Stimulated activated naive B cell treated with anti-CD40 and anti-IgM and Interleukin-4, amounts not matched to agents 10 μg/mL and 1 μg/mL and 100 μg/mL, for 72 hours (primary cell): ENCODE measurements at regions not wholly inside any gene's neighbourhood (a gene's known extent, or its start where the extent isn't known, plus 50 kb on each side); places are given as distances from the start of the nearest gene placed in this dataset.
"Not testable (repeated sequence)": the region's sequence is repeated elsewhere in the genome, so short reads cannot be mapped to it uniquely, and the experiment has no call there.

ENCODE experiments used
- ATAC-seq, 2 donors: fragments of 150-1000 bp; cut with Tn5 transposase; replicated peaks; 2 replicates each; pipeline ENCODE4 v1.10.0; 2021; ENCODE audit warnings: moderate library complexity in 1 of 2
- DNase-seq: peaks from one replicate; pipeline ENCODE4 v3.0.0; 2021
- H3K27ac Mint-ChIP-seq: one replicate; pipeline ENCODE4 v1.8.0; 2022; ENCODE audit warnings: mild to moderate bottlenecking, mixed read lengths
- H3K27me3 Mint-ChIP-seq, 2 donors: one replicate each; pipeline ENCODE4 v1.8.0; 2022; ENCODE audit warnings: mixed read lengths in 2 of 2
- H3K36me3 Mint-ChIP-seq, 2 donors: one replicate each; pipeline ENCODE4 v1.8.0; 2022; ENCODE audit warnings: mixed read lengths in 2 of 2, mild to moderate bottlenecking in 1 of 2
- H3K4me1 Mint-ChIP-seq, 2 donors: one replicate each; pipeline ENCODE4 v1.8.0; 2022; ENCODE audit warnings: mixed read lengths in 2 of 2, mild to moderate bottlenecking in 1 of 2
- H3K4me3 Mint-ChIP-seq, 2 donors: one replicate each; pipeline ENCODE4 v1.8.0; 2022; ENCODE audit warnings: mild to moderate bottlenecking in 2 of 2, mixed read lengths in 2 of 2, moderate library complexity in 1 of 2
- H3K9me3 Mint-ChIP-seq, 2 donors: one replicate each; pipeline ENCODE4 v1.8.0; 2022; ENCODE audit warnings: mixed read lengths in 2 of 2, mild to moderate bottlenecking in 1 of 2

DNA sequence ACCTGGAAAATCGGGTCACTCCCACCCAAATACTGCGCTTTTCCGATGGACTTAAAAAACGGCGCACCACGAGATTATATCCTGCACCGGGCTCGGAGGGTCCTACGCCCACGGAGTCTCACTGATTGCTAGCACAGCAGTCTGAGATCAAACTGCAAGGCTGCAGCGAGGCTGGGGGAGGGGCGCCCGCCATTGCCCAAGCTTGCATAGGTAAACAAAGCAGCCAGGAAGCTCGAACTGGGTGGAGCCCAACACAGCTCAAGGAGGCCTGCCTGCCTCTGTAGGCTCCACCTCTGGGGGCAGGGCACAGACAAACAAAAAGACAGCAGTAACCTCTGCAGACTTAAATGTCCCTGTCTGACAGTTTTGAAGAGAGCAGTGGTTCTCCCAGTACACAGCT, 226.5 kb upstream of the RGMB start:
- peaks cover 10 to 11% of the 10 kb centered on the region in 2 donors for H3K9me3 Mint-ChIP-seq
- DNase-seq, H3K27ac Mint-ChIP-seq, ATAC-seq, H3K4me1 Mint-ChIP-seq, H3K4me3 Mint-ChIP-seq, H3K36me3 Mint-ChIP-seq, H3K27me3 Mint-ChIP-seq: not testable (repeated sequence)

DNA sequence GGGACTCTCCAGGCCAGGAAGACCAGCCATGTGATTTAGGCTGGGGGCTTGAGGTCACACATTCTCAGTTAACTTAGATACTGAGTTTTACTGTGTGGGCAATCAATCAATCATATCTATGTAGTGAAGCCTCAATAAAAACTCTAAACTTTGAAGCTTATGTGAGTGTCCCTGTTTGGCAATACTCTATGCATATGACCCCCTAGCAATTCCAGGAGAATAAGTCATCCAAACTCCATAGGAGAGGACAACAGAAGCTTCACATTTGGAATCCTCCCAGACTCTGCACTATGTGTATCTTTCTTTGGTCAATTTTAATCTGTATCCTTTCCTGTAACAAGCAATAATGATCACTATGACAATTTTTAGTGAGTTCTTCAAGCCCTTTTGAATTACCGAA, 216.8 kb upstream of the RGMB start:
- H3K4me3 Mint-ChIP-seq = no peak overlapping the region
- H3K4me1 Mint-ChIP-seq = no peaks in the 10 kb centered on the region
- H3K9me3 Mint-ChIP-seq = peaks cover 0 to 4% of the 10 kb centered on the region in 2 donors
- H3K27ac Mint-ChIP-seq = no peak overlapping the region
- ATAC-seq (no peak), DNase-seq (no peak)
- no peaks in the 10 kb centered on the region for H3K27me3 Mint-ChIP-seq
- no peaks in the 10 kb centered on the region for H3K36me3 Mint-ChIP-seq

DNA sequence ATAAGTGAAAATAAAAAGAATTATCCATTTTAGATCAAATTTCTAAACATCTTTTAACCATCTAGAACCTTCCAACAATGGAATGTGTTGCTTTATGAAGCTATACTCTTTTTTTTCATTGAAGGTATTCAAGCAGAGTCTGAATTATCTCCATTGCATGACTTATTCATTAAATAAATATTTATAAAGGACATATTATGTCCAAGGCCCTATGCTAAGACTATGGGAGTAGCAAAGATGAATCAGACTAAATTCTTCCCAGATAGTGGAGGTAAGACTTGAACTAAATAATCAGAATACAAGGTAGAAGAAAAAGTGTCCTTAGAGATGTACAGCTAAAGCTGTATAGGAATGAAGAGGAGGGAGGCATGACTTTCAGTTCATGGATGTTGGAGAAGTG, 215.5 kb upstream of the RGMB start:
- H3K27me3 Mint-ChIP-seq = no peaks in the 10 kb centered on the region
- ATAC-seq (no peak), DNase-seq (no peak)
- no peaks in the 10 kb centered on the region for H3K4me1 Mint-ChIP-seq
- H3K4me3 Mint-ChIP-seq = no peak overlapping the region
- H3K9me3 Mint-ChIP-seq = peaks cover 0 to 4% of the 10 kb centered on the region in 2 donors
- no peaks in the 10 kb centered on the region for H3K36me3 Mint-ChIP-seq
- no peak overlapping the region for H3K27ac Mint-ChIP-seq

DNA sequence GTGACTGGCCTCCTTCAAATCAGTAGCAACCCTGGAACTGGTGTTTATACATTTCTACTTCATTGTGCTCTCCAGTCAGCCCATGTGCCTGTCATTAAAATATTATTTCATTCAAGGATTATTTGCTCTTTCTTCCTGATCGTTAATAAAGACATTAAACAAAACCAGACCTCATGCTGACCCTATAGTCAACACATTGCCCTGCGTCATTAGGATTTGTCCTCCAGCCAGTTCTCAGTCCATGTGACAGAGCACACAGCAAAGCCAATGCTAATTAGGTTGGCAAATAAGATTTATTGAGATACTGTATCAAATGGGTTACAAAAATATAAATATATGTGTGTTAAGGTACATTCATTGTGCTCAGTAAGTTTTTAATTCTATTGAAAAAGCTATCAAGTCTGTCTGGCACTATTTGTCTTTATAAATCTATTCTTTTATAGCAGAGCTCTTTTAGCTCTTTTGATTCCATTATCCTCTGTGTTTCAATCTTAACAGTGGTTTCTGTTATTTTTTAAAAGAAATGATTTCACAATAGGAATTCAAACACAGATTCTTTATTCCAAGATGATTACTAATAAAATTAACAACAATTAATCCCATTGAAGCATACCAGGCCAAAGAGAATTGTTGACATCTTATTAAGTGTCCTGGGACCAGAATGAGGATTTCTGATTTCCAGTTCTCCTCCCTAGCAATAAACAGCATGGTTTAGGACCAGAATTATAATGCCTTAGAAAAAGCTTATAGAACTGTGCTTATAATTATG, 209.4 kb upstream of the RGMB start:
- no peak overlapping the region for H3K4me3 Mint-ChIP-seq
- no peaks in the 10 kb centered on the region for H3K4me1 Mint-ChIP-seq
- H3K9me3 Mint-ChIP-seq = peaks cover 0 to 4% of the 10 kb centered on the region in 2 donors
- H3K27ac Mint-ChIP-seq = no peak overlapping the region
- ATAC-seq (no peak), DNase-seq (no peak)
- no peaks in the 10 kb centered on the region for H3K36me3 Mint-ChIP-seq
- peaks cover 0 to 6% of the 10 kb centered on the region in 2 donors for H3K27me3 Mint-ChIP-seq

DNA sequence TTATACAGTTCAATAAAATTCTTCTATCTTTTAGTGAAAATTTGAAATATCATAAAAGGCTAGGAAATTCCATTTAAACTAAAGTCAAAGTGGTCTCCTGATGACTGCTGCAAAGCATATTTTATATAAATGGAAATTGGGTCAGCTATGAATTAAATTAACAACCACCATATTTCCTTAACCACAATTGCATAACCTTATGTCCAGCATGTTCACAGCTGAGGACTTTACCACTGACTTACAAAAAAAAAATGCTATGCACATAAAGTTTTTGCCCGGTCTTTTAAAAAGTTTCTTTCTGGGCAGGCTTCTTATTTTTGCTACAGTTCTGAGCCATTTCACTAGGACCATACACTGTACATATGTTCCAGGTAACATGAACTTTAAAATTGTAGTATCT, 208.6 kb upstream of the RGMB start:
- Mint-ChIP-seq H3K4me3 (no peak overlapping the region), H3K4me1 (no peaks in the 10 kb centered on the region), H3K36me3 (no peaks in the 10 kb centered on the region), H3K27me3 (peaks cover 0 to 6% of the 10 kb centered on the region in 2 donors), H3K9me3 (peaks cover 0 to 4% of the 10 kb centered on the region in 2 donors), H3K27ac (no peak overlapping the region)
- no peak for DNase-seq
- ATAC-seq = no peak

DNA sequence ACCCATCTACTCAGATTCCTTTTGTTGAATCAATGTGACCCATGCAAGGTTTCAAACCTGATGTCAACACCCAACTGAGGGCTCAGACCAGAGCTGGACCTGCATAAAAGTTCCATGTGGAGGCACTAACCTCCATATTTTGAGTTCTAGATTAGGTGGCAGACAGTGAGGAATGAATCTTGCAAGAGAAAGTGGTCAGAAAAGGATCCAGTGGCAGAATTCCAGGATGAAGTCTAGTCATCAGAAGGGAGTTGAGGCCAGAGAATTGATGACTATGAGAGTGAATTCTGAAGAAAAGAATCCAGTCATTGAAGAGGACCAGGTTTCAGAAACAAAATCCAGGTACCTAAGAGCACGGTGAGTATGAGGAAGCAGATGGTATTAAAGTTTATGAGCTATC, 205.1 kb upstream of the RGMB start:
- Mint-ChIP-seq H3K9me3 (peaks cover 0 to 4% of the 10 kb centered on the region in 2 donors), H3K4me3 (no peak overlapping the region), H3K36me3 (no peaks in the 10 kb centered on the region), H3K4me1 (no peaks in the 10 kb centered on the region), H3K27ac (no peak overlapping the region), H3K27me3 (peaks cover 0 to 6% of the 10 kb centered on the region in 2 donors)
- ATAC-seq = no peak
- DNase-seq = no peak

DNA sequence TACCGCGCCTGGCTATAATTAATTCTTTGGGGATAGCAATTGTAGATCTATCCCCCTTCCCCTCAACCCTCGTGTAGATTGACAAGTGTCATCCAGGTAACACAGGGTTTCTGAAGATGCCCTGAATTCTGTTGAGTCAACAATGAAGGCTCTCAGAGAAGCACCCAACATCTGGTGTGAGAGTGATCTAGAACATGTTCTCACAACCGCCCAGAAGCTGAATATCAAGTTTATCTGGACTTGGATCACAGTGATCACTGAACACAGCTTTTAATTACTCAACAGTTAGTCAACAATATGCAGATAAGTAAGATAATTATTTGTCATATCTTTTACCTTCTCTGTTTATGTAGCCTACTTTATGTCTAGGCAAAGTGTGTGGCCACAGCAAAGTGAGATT, 204.2 kb upstream of the RGMB start:
- H3K27me3 Mint-ChIP-seq = peaks cover 0 to 6% of the 10 kb centered on the region in 2 donors
- H3K4me1 Mint-ChIP-seq = no peaks in the 10 kb centered on the region
- DNase-seq = no peak
- H3K27ac Mint-ChIP-seq = no peak overlapping the region
- no peaks in the 10 kb centered on the region for H3K36me3 Mint-ChIP-seq
- H3K9me3 Mint-ChIP-seq = peaks cover 0 to 4% of the 10 kb centered on the region in 2 donors
- ATAC-seq = no peak
- H3K4me3 Mint-ChIP-seq = no peak overlapping the region

DNA sequence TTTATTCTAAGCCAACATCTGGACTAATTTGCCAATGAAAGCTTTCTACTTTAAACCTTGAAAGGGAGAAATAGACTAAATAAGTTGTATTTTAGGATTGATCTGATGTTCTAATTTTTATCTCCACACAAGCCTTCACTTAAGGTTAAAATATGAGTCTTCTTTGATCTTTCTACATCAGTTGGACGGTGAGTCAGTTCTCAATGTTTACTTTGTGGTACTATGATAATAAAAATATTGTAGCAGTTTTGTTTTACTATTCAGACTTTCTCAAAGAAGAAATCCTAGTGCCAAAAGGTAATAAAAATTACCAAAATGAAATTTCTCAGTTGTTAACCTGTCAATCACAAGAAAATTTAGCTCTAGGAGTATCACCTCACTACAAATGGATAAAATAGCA, 203.5 kb upstream of the RGMB start:
- Mint-ChIP-seq H3K27me3 (peaks cover 0 to 6% of the 10 kb centered on the region in 2 donors), H3K4me3 (no peak overlapping the region), H3K27ac (no peak overlapping the region), H3K9me3 (peaks cover 0 to 4% of the 10 kb centered on the region in 2 donors), H3K36me3 (no peaks in the 10 kb centered on the region), H3K4me1 (no peaks in the 10 kb centered on the region)
- no peak for DNase-seq
- no peak for ATAC-seq

DNA sequence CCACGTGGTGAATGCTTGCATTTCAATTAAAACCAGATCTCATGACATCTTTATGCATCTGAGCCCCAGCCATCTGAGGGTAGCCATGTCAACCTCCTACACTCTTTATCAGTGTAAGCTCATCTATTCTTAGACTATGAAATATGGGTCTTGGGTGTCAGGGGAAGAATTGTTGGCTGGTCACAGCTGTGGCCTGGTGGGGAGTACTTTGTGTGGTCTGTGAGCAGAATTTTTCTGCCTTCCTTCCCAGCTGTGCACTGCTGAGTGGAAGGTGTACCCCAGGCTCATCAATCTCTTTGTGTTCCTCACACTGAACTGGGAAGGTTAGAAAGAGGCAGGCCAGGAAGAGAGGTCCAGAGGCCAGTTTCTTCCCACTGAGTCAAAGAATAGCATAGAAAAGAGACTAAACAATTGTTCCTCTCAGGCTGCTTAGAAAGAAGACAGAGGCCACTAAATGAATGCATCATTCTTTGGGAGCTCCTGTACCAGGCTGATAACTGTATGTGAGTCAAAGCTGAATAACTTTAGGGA, 202.7 kb upstream of the RGMB start:
- DNase-seq = no peak
- H3K9me3 Mint-ChIP-seq = peaks cover 0 to 4% of the 10 kb centered on the region in 2 donors
- no peak overlapping the region for H3K27ac Mint-ChIP-seq
- no peaks in the 10 kb centered on the region for H3K36me3 Mint-ChIP-seq
- H3K4me3 Mint-ChIP-seq = no peak overlapping the region
- peak in 1 of 2 donors; percentile 23 for ATAC-seq
- no peaks in the 10 kb centered on the region for H3K4me1 Mint-ChIP-seq
- peaks cover 0 to 6% of the 10 kb centered on the region in 2 donors for H3K27me3 Mint-ChIP-seq

DNA sequence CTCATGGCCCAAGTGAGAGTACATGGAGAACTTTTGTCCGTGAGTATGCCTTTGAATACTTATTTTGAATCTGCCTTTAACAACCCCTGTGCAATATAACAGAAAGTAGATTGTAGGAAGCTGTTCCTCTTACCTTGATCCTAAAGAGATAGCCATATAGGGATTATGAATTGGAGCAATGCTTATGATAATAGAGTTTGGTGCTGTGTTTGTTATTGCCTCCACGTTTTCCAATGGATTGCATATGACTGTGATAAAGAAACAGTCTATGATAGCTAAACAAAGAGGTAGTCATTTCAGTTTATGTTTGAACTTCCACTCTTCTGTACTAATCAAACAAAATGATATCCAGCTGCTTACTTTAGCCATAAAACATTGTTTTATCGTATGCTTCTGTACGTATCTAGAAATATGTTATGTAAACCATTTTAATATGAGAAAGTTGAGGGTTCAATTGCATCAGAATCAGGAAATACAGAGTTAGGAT, 199.6 kb upstream of the RGMB start:
- Mint-ChIP-seq H3K27ac (no peak overlapping the region), H3K9me3 (peaks cover 0 to 1% of the 10 kb centered on the region in 2 donors), H3K27me3 (no peaks in the 10 kb centered on the region), H3K4me1 (no peaks in the 10 kb centered on the region), H3K4me3 (no peak overlapping the region), H3K36me3 (no peaks in the 10 kb centered on the region)
- no peak for DNase-seq
- ATAC-seq = no peak

DNA sequence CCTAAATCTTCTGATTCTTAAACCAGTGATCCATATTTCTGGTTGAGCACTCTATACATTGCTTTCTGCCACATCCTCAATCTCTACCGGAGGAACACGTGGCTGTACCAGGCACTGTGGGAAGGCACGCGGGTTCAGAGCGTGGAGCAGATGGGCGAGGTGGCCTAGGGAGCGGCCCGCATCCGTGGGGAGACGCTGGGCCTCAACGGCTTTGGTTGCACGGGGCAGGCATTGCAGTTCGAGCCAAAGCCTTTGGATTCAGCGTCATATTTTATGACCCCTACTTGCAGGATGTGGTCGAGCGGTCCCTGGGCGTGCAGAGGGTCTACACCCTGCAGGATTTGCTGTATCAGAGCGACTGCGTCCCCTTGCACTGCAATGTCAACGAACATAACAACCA, 197.2 kb upstream of the RGMB start:
- Mint-ChIP-seq H3K4me3 (no peak overlapping the region), H3K9me3 (no peaks in the 10 kb centered on the region), H3K4me1 (no peaks in the 10 kb centered on the region), H3K36me3 (no peaks in the 10 kb centered on the region), H3K27me3 (no peaks in the 10 kb centered on the region), H3K27ac (no peak overlapping the region)
- no peak for ATAC-seq
- DNase-seq = no peak

DNA sequence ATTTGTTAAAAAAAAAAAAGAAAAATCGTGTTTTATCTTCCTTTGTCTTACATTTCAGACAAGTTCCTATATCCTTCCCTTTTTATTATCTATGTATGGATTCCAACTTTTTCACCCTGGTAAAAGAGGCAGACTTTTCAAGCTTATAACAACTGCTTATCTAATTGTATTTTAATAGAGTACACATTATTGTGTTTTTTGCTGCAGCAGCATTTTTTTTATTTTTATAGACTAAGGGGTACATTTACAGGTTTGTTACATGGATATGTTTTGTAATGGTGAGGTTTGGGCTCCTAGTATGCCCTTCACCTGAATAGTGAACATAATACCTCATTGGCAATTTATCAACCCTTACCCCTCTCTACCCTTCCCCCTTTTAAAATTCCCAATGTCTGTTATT, 195.0 kb upstream of the RGMB start:
- no peak overlapping the region for H3K4me3 Mint-ChIP-seq
- no peak for ATAC-seq
- H3K36me3 Mint-ChIP-seq = no peaks in the 10 kb centered on the region

DNA sequence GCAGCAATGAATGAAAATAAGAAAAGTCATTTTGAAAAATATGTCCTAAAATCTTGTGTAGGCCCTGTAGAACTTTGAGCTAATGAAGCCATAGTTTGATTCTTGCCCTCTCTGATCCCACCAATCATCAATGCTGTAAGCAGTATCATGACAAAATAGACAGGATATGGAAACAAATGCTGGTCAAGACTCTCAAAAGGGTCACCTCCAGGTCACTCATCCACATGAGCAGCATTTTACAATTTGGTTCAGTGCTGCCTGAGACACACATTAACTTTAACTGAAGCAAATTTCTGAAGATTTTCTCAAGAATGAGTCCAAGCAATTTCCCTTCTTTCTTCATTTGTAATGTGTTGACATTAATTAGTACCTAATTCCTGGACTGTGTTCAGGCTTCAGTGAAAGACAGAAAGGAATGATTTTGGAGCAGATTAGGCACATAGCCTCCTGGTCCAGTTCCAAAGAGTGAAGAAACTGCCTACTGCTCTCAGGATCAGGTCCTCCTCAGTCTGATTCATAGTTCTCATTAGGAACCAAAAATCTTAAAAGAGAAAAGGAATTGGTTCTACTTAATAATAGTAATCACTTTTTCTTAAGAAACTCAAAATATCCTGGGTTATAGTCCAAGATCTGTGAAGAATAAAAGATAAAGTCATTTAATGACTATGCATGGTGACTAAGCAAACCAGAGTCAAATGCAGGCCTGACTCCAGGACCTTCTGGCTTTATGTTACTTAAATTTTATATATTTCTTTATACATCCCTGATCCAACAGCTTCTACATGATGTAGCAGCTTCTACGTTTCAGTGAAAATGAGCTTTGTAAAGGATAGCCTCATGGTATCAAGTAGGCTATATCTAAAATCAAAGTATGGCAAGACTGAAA, 192.1 kb upstream of the RGMB start:
- Mint-ChIP-seq H3K9me3 (no peaks in the 10 kb centered on the region), H3K4me1 (no peaks in the 10 kb centered on the region), H3K36me3 (no peaks in the 10 kb centered on the region), H3K4me3 (no peak overlapping the region), H3K27me3 (no peaks in the 10 kb centered on the region), H3K27ac (no peak overlapping the region)
- ATAC-seq = no peak
- no peak for DNase-seq

More for the DNA sequence above, 195.0 kb upstream of the RGMB start:
- Mint-ChIP-seq H3K27me3 (no peaks in the 10 kb centered on the region), H3K9me3 (no peaks in the 10 kb centered on the region), H3K27ac (no peak overlapping the region), H3K4me1 (no peaks in the 10 kb centered on the region)
- no peak for DNase-seq

DNA sequence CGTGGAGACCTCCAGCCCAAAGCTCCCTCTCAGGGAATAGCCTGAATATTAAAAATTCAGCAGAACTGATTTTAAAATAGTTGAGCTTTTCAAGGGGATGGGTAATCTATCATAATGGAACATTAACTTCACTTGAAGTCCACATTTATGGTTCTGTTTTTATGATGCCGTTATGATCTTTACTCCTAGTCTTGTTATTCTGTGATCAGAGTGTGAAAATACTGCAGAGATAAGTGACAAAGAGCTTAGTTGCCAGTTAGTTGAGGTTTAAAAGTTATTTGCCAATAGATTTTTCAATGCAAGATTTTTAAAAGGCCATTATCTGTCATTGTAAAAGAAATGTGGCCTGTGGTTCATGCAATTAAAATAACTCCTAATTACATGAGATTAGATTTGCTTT, 189.9 kb upstream of the RGMB start:
- ATAC-seq = no peak
- no peak overlapping the region for H3K4me3 Mint-ChIP-seq
- DNase-seq = no peak
- H3K9me3 Mint-ChIP-seq = no peaks in the 10 kb centered on the region
- no peaks in the 10 kb centered on the region for H3K4me1 Mint-ChIP-seq
- no peak overlapping the region for H3K27ac Mint-ChIP-seq
- H3K27me3 Mint-ChIP-seq = no peaks in the 10 kb centered on the region
- no peaks in the 10 kb centered on the region for H3K36me3 Mint-ChIP-seq
